HG03442 (cell line): ENCODE measurements at regions not wholly inside any gene's neighbourhood (a gene's known extent, or its start where the extent isn't known, plus 50 kb on each side); places are given as distances from the start of the nearest gene placed in this dataset.
"Not testable (repeated sequence)": the region's sequence is repeated elsewhere in the genome, so short reads cannot be mapped to it uniquely, and the experiment has no call there.

Experiments used
- ATAC-seq: cut with Tn5 transposase; IDR thresholded peaks from one replicate; pipeline ENCODE4 v1.9.1; 2021; ENCODE audit warnings: mild to moderate bottlenecking, moderate library complexity; ENCODE audit not compliant: unreplicated experiment

- ATAC-seq = no peak
Observed at GRCh38 chr6:78380541-78380940, 486.8 kb upstream of the IRAK1BP1 start.

DNA sequence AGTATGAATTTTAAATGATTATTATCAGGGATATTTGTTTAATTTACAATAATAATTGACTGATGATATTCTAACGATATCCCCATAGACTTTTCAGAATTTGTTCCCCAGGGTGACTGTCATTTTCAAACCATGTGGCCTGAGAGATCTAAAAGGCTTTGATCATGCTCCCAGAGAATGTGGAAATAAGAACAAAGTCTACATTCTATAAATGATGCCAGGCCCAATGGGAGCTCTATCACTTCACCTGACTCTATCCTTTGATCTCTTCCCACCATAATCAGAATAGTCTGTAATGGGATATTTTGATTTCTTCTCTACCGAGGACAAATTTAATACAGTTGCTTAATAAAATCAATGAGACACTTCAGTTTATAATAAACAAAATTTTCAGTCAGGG is 483.4 kb upstream of the IRAK1BP1 start:
- ATAC-seq = no peak

DNA sequence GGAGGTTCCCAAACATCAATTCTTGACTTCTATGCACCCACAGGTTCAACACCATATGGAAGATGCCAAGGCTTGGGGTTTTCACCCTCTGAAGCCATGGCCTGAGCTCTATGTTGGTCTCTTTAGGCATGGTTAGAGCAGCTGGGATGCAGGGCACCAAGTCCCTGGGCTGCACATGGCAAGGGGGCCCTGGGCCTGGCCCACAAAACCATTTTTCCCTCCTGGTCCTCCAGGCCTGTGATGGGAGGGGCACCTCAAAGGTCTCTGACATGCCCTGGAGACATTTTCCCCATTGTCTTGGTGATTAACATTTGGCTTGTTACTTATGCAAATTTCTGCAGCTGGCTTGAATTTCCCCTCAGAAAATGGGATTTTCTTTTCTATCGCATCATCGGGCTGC is 480.5 kb upstream of the IRAK1BP1 start:
- not testable (repeated sequence) for ATAC-seq

DNA sequence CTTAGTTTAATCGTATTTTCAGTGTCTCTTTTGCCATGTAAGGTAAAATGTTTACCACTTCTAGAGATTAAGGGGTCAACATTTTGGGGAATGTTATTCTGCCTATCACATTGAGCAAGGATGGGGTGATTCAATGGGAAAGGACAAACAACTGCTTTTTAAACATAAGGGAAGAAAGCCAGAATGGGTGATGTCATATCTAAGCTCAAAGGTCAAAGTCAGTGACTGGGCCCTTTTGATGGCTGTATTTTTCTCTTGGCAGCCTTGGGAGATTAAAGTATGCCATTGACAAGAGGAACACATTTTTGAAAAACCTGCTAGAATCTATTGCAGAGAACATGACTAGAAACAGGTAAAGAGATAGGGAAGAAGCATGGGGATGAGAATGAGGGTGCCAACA is 477.3 kb upstream of the IRAK1BP1 start:
- ATAC-seq = no peak

- no peak for ATAC-seq
Observed at GRCh38 chr6:78397499-78397898, 469.9 kb upstream of the IRAK1BP1 start.

GRCh38 chr6:78398292-78398691 is 469.1 kb upstream of the IRAK1BP1 start:
- no peak for ATAC-seq

- ATAC-seq = no peak
Observed at GRCh38 chr6:78400076-78400475, 467.3 kb upstream of the IRAK1BP1 start.

GRCh38 chr6:78427386-78427785 is 440.0 kb upstream of the IRAK1BP1 start:
- ATAC-seq = no peak

DNA sequence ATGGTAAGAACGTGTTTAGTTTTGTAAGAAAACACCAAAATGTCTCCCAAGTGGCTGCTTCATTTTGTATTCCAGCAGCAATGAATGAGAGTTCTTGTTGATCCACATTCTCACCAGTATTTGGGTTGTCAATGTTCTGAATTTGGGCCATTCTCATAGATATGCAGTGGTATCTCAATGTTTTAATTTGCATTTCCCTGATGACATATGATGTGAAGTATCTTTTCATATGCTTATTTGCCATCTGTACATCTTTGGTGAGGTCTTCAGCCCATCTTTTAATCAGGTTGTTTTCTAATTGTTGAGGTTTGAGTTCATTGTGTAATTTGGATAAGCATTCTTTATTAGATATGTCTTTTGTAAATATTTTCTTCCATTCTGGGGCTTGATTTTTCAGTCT is 436.8 kb upstream of the IRAK1BP1 start:
- no peak for ATAC-seq

DNA sequence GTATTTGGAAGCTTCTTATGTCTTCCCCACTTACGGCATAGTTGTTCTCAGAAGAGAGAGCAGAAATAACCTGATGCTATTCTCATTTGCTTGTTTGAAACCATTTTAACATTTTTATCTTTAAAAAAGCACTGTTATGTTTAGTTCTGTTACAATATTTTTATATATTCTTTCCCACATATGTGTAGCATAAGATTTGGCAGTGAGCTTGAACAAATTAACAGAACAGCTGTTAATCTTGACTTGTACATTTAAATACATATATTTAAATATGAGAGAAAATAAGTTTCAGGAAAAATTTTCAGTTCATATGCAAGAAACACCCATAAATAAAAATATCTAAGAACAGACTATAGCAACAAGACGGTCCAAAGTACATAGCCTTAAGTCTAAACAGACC is 431.7 kb upstream of the IRAK1BP1 start:
- ATAC-seq = no peak

DNA sequence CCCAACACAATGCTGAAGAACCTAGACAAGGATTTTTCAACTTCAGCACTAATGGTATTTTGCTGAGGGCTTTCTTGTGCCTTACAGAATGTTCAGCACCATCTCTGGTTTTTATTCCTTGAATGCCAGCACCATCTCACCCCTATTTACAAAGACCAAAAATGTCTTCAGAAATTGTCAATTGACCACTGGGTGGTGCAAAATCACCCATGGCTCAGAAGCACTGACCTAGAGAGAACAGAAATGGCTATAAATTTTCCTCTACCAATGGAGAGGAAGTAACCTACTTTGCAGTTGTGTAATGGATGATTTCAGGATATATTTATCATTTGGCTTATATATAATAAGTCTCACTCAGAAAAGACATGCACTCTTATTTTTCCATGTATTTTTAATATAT is 431.0 kb upstream of the IRAK1BP1 start:
- peak; percentile 85 for ATAC-seq

GRCh38 chr6:78438135-78438534 is 429.2 kb upstream of the IRAK1BP1 start:
- ATAC-seq = no peak

GRCh38 chr6:78460711-78461110 is 406.6 kb upstream of the IRAK1BP1 start:
- no peak for ATAC-seq

DNA sequence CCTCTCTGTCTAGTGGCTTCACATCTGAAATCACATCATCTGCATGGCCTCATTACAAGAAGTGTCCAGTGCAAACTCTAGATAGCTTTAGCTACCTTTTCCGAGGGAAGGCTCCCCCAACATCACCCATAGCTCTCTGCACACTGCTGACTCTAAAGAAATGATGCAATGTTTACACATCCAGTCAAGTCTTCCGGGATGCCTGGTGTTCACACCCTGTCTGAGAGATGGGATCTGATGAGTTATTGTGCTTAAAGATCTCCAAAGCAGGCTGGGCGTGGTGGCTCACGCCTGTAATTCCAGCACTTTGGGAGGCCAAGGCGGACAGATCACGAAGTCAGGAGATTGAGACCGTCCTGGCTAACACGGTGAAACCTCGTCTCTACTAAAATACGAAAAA is 404.6 kb upstream of the IRAK1BP1 start:
- ATAC-seq = no peak

DNA sequence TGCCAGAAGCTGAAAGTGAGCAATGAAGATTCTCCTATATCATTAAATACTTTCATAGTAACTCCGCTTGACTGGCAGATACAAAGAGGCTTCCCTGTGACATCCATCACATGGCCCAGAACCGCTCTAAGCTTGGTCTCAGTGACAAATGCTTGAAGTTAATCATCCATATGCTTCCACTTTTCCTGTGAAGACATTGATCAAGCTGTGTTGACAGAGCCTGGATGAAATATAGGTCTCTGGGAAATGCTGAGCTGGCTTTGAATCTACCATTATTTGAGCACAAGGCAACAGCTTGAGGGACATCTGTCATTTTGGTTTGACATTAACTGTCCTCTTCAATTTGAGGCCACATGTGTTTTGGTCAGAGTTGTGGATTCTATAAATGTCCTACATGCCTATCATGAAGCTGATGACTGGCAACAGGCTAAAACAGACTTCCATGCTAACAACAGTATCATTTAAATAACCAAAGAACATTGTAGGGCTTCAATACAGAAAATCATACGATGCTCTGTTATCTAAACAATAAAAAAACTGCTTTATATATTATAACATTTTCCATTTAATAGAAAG is 402.2 kb upstream of the IRAK1BP1 start:
- ATAC-seq = no peak

DNA sequence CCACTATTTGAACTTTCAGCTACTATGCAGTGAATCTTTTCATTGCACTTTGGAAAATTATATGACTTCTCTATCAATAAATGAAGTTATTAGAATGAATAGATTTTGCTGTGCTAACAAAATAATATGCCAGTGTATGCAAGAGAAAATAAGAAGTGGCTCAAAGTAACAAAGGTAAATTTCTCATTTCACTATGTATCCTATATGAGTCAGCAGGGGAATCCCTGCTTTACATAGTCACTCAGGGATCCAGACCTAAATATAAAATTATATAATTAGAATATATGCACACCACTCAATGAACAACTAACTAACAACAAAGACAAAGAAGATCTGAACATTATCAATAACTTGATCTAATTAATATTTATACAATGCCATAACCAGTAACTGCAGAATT is 390.8 kb upstream of the IRAK1BP1 start:
- ATAC-seq = peak; percentile 58

DNA sequence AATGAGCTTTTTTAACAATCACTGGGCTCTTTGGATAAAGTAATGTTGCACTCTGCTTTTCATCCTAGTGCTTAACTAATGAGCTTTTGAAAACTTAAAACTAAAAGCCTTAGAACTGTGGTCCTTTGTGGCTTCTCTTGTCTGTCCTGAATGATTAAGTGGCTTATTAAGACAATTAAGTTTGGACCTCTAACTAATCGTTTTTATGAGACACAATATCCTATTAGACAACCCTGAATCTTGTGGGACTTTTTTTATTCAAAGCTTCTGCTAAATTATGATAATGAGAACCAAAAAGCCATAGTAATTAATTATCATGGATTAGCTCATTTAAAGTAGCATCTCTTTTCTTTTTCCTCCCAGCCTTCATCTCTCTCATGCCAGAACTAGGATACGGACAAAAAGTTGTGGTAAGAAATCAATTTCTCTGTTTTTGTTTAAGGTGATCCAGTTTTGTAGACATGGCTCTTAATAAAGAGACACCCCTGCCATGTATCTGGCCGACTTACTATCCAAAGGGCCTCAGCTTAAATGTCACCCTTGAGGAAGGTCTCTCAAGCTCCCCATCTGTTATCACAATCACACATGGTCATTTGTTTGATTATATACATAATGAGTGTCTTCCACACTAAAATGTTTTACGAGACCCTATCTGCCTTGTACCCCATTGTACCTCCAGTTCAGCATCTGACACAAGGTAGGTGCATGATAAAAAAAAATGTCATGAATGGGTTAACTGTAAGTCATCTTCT is 384.4 kb upstream of the IRAK1BP1 start:
- ATAC-seq = no peak

DNA sequence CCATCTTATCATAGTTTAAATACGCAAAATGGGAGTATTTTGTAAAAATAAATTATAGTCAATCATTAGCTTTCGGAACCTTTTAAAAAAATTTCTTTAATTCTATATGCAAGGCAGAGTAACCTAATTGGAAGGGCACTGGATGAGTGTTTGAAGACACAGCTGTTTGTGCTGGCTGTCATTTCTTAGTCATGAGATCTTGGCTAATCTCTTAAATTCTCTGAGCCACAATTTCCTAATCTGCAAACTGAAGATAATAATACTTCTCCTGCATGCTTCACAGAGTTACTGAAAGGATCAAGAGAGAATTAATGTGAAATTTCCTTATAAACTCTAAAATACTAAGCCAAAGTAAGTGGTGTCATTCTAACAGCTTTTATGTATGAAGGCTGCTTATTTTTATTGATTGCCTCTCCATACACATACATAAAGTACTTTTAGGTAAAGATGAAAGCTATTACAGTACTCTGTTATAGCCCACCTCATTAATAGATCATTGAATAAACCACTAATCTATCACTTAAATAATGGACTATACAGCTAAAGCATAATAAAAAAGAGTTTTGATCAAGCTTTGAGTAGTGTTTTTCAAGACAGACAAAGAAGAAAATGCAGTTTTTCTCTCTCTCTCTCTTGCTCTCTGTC is 383.7 kb upstream of the IRAK1BP1 start:
- no peak for ATAC-seq

DNA sequence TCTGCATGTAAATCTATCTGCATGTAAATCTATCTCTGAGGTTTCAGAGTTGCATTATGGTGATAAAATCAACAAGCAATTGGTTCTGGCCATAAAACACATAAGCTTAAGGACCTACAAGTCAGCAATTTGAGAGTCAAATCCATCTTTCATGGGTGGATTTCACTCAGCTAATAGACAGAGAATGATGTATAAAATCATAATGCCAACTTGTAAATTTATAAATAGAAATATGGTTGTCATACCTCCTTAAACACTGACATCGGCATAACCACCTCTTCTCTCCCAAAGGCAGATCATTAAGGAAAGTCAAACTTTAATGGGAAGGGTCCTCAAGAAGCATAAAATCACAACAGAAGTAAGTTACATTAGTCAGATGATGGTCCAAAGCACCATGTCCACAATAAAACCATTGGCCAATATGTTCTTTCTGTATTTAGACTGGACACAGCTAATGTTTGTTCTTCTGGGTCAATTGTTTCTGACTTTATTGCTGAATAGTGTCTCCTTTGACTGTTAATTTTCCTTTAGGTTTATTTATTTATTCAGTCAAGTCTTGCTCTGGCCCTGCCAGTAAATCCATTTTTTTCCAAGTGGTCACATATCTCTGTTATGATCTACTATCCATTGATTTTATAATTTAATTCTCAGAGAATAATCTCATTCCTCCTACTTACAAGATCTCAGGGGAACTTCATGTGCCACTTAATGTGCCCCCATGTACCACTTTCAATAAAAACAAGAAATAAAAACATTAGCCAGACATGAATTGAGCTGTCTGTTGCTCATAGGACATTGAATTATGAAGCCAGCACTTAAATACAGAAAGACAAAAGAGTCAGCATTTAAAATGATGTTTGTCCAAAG is 382.9 kb upstream of the IRAK1BP1 start:
- no peak for ATAC-seq

- no peak for ATAC-seq
Observed at GRCh38 chr6:78487401-78487800, 379.9 kb upstream of the IRAK1BP1 start.

DNA sequence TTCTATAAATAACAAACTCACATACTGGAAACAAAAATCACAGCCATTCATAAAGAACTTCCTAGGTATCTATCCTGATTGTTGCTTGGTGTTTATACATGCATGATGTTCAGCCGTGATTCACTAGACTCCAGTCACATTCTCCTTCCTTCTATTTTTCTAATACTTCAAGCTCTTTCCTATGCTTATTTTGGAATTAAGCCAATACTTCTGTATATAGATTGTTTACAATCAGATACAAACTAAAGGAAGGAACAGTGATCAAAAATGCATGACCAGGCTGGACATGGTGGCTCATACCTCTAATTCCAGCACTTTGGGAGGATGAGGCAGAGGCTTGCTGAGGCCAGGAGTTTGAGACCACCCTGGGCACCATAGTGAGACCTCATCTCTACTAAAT is 377.5 kb upstream of the IRAK1BP1 start:
- no peak for ATAC-seq
